Stimulated activated effector memory CD8-positive, alpha-beta T cell treated with anti-CD3 and anti-CD28 coated beads, Interleukin-12 subunit alpha, Interleukin-12 subunit beta, amount 100 ng/mL, for 72 hours (primary cell): ENCODE measurements at regions not wholly inside any gene's neighbourhood (a gene's known extent, or its start where the extent isn't known, plus 50 kb on each side); places are given as distances from the start of the nearest gene placed in this dataset.
"Not testable (repeated sequence)": the region's sequence is repeated elsewhere in the genome, so short reads cannot be mapped to it uniquely, and the experiment has no call there.

Experiments
- ATAC-seq: fragments of 150-1000 bp; cut with Tn5 transposase; 2 replicates; pipeline ENCODE4 v1.10.0; 2021
- DNase-seq, 2 donors: peaks; one replicate each; pipeline ENCODE4 v3.0.0; 2021 to 2022; ENCODE audit warnings: low spot score in 2 of 2
- H3K27ac Mint-ChIP-seq: one replicate; pipeline ENCODE4 v1.8.0; 2022; ENCODE audit warnings: mild to moderate bottlenecking, mixed read lengths
- H3K36me3 Mint-ChIP-seq: one replicate; pipeline ENCODE4 v1.8.0; 2022; ENCODE audit warnings: mild to moderate bottlenecking, mixed read lengths
- H3K4me1 Mint-ChIP-seq: one replicate; pipeline ENCODE4 v1.8.0; 2022; ENCODE audit warnings: mixed read lengths
- H3K4me3 Mint-ChIP-seq: one replicate; pipeline ENCODE4 v1.8.0; 2022; ENCODE audit warnings: mild to moderate bottlenecking, mixed read lengths
- H3K9me3 Mint-ChIP-seq: one replicate; pipeline ENCODE4 v1.8.0; 2022; ENCODE audit warnings: mixed read lengths

GRCh38 chr1:82086739-82087138, 286.0 kb downstream of the ADGRL2 start:
- Mint-ChIP-seq H3K4me3 (no peak overlapping the region), H3K9me3 (peaks cover 24% of the 10 kb centered on the region), H3K4me1 (no peaks in the 10 kb centered on the region), H3K27ac (no peak overlapping the region), H3K36me3 (no peaks in the 10 kb centered on the region)
- DNase-seq (no peak), ATAC-seq (no peak)

- Mint-ChIP-seq H3K4me1 (no peaks in the 10 kb centered on the region), H3K27ac (no peak overlapping the region), H3K36me3 (no peaks in the 10 kb centered on the region), H3K4me3 (no peak overlapping the region), H3K9me3 (peaks cover 8% of the 10 kb centered on the region)
- DNase-seq = no peak
- no peak for ATAC-seq
Observed at GRCh38 chr1:82079607-82080006, 278.9 kb downstream of the ADGRL2 start.

GRCh38 chr1:82073659-82074058, 272.9 kb downstream of the ADGRL2 start:
- H3K36me3 Mint-ChIP-seq = no peaks in the 10 kb centered on the region
- no peak for DNase-seq
- no peaks in the 10 kb centered on the region for H3K4me1 Mint-ChIP-seq
- H3K4me3 Mint-ChIP-seq = no peak overlapping the region
- no peak for ATAC-seq
- H3K9me3 Mint-ChIP-seq = peaks cover 8% of the 10 kb centered on the region
- H3K27ac Mint-ChIP-seq = no peak overlapping the region

GRCh38 chr1:82073071-82073470, 272.3 kb downstream of the ADGRL2 start:
- Mint-ChIP-seq H3K36me3 (no peaks in the 10 kb centered on the region), H3K4me3 (no peak overlapping the region), H3K9me3 (peaks cover 8% of the 10 kb centered on the region), H3K27ac (no peak overlapping the region), H3K4me1 (no peaks in the 10 kb centered on the region)
- DNase-seq = no peak
- ATAC-seq = no peak

GRCh38 chr1:82065916-82066315, 265.2 kb downstream of the ADGRL2 start:
- no peak for ATAC-seq
- peaks cover 6% of the 10 kb centered on the region for H3K9me3 Mint-ChIP-seq
- no peaks in the 10 kb centered on the region for H3K4me1 Mint-ChIP-seq
- H3K4me3 Mint-ChIP-seq = no peak overlapping the region
- no peak for DNase-seq
- no peaks in the 10 kb centered on the region for H3K36me3 Mint-ChIP-seq
- H3K27ac Mint-ChIP-seq = no peak overlapping the region

- no peak for ATAC-seq
- Mint-ChIP-seq H3K4me3 (no peak overlapping the region), H3K4me1 (no peaks in the 10 kb centered on the region), H3K9me3 (peaks cover 6% of the 10 kb centered on the region), H3K27ac (no peak overlapping the region), H3K36me3 (no peaks in the 10 kb centered on the region)
- DNase-seq = no peak
Observed at GRCh38 chr1:82064691-82065090, 264.0 kb downstream of the ADGRL2 start.

GRCh38 chr1:82062206-82062605, 261.5 kb downstream of the ADGRL2 start:
- no peaks in the 10 kb centered on the region for H3K4me1 Mint-ChIP-seq
- ATAC-seq = no peak
- no peak overlapping the region for H3K27ac Mint-ChIP-seq
- no peak overlapping the region for H3K4me3 Mint-ChIP-seq
- H3K9me3 Mint-ChIP-seq = peaks cover 14% of the 10 kb centered on the region
- no peaks in the 10 kb centered on the region for H3K36me3 Mint-ChIP-seq
- DNase-seq = no peak

- H3K9me3 Mint-ChIP-seq = peaks cover 31% of the 10 kb centered on the region
- DNase-seq = no peak
- H3K36me3 Mint-ChIP-seq = no peaks in the 10 kb centered on the region
- no peak overlapping the region for H3K27ac Mint-ChIP-seq
- no peak for ATAC-seq
- H3K4me1 Mint-ChIP-seq = no peaks in the 10 kb centered on the region
- H3K4me3 Mint-ChIP-seq = no peak overlapping the region
Observed at GRCh38 chr1:82059959-82060358, 259.2 kb downstream of the ADGRL2 start.

GRCh38 chr1:82057011-82057410, 256.3 kb downstream of the ADGRL2 start:
- Mint-ChIP-seq H3K4me3 (no peak overlapping the region), H3K27ac (no peak overlapping the region), H3K36me3 (no peaks in the 10 kb centered on the region), H3K4me1 (no peaks in the 10 kb centered on the region), H3K9me3 (peaks cover 27% of the 10 kb centered on the region)
- no peak for ATAC-seq
- no peak for DNase-seq

- H3K27ac Mint-ChIP-seq, H3K36me3 Mint-ChIP-seq, H3K4me3 Mint-ChIP-seq, ATAC-seq, DNase-seq, H3K4me1 Mint-ChIP-seq: not testable (repeated sequence)
- peaks cover 34% of the 10 kb centered on the region for H3K9me3 Mint-ChIP-seq
Observed at GRCh38 chr1:82055375-82055774, 254.6 kb downstream of the ADGRL2 start.

GRCh38 chr1:82052563-82052962, 251.8 kb downstream of the ADGRL2 start:
- H3K36me3 Mint-ChIP-seq = no peaks in the 10 kb centered on the region
- H3K27ac Mint-ChIP-seq = no peak overlapping the region
- no peaks in the 10 kb centered on the region for H3K4me1 Mint-ChIP-seq
- H3K4me3 Mint-ChIP-seq = no peak overlapping the region
- DNase-seq (no peak), ATAC-seq (no peak)
- peaks cover 33% of the 10 kb centered on the region for H3K9me3 Mint-ChIP-seq

- H3K4me1 Mint-ChIP-seq = no peaks in the 10 kb centered on the region
- no peak overlapping the region for H3K27ac Mint-ChIP-seq
- H3K36me3 Mint-ChIP-seq = no peaks in the 10 kb centered on the region
- no peak overlapping the region for H3K4me3 Mint-ChIP-seq
- H3K9me3 Mint-ChIP-seq = peaks cover 19% of the 10 kb centered on the region
- DNase-seq (no peak), ATAC-seq (no peak)
Observed at GRCh38 chr1:82048596-82048995, 247.9 kb downstream of the ADGRL2 start.

- Mint-ChIP-seq H3K4me3 (no peak overlapping the region), H3K9me3 (peaks cover 20% of the 10 kb centered on the region), H3K27ac (no peak overlapping the region), H3K4me1 (no peaks in the 10 kb centered on the region), H3K36me3 (no peaks in the 10 kb centered on the region)
- no peak for DNase-seq
- no peak for ATAC-seq
Observed at GRCh38 chr1:82045221-82045620, 244.5 kb downstream of the ADGRL2 start.

- no peak overlapping the region for H3K4me3 Mint-ChIP-seq
Observed at GRCh38 chr1:82044536-82044935, 243.8 kb downstream of the ADGRL2 start.

GRCh38 chr1:82044111-82044510, 243.4 kb downstream of the ADGRL2 start:
- ATAC-seq (no peak), DNase-seq (no peak)
- Mint-ChIP-seq H3K4me1 (no peaks in the 10 kb centered on the region), H3K27ac (no peak overlapping the region), H3K9me3 (peaks cover 21% of the 10 kb centered on the region), H3K36me3 (no peaks in the 10 kb centered on the region), H3K4me3 (no peak overlapping the region)

More at GRCh38 chr1:82044536-82044935, 243.8 kb downstream of the ADGRL2 start:
- no peak for DNase-seq
- Mint-ChIP-seq H3K9me3 (peaks cover 24% of the 10 kb centered on the region), H3K36me3 (no peaks in the 10 kb centered on the region), H3K4me1 (no peaks in the 10 kb centered on the region), H3K27ac (no peak overlapping the region)
- no peak for ATAC-seq

GRCh38 chr1:82042306-82043060, 241.7 kb downstream of the ADGRL2 start:
- ATAC-seq = no peak
- H3K36me3 Mint-ChIP-seq = no peaks in the 10 kb centered on the region
- no peaks in the 10 kb centered on the region for H3K4me1 Mint-ChIP-seq
- H3K27ac Mint-ChIP-seq = no peak overlapping the region
- peaks cover 21% of the 10 kb centered on the region for H3K9me3 Mint-ChIP-seq
- DNase-seq = no peak
- H3K4me3 Mint-ChIP-seq = no peak overlapping the region
